ENCODE measurements at regions not wholly inside any gene's neighbourhood (a gene's known extent, or its start where the extent isn't known, plus 50 kb on each side); places are given as distances from the start of the nearest gene placed in this dataset.

DNA sequence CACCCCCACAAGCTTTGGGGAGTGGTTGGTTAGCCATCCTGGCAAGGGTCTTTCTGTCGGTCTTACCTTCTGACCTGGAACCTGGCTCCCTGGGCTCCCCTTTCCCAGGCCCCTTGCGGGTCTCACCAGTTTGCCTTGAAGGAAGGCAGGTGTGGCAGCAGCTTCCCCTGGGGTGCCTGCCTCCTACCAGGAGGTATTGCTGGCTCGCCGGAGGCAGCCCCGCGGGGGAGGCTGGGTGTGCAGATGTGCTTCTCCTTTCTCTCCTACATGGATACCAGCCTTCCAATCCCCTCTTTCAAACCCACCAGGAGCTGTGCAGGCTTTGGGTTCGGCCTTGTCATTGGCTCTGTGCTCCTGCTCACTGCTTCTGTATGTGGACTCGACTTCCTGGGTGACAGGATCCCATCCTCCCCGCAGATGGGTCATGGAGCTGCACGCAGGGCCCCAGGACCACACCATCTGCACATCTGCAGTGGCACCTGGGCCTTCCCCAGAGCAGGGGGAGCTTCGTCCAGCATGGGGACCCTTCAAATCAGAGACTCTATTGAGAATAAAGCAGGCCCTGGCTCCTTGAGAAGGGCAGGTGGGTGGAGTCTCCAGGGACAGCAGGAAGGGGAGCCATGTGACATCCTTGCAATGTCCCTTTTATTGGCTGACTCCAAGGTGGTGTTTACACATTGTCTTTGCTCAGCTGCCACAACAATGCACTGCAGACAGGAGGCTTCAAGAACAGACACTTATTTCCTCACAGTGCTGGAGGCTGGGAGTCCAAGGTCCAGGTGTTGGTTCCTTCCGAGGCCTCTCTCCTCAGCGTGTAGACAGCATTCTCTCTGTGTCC, 592.0 kb downstream of the BRD1 start:
- DNase-seq (ENCODE audit: low read depth, low spot score), result no peak
- H3K4me3 ChIP-seq (ENCODE audit: low read length), result no peak overlapping the region

DNA sequence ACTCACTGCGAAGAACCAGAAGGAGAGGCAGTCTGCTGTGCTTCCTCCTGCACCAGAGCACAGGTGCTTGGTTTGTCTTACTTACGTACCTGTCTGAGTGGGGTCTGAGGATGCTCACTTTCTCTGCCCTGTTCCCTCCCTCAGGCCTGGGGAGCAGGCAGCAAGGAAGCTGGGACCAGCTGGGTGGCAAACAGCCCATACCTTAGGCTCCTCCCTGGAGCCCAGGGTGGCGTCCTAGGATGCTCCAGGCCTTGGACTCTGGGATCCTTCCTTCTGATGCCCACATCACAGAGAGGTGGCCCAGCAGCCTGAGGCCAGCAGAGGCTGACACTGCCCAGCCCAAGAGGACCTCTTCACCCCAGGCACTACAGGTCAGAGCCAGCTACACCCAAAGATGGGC, 593.2 kb downstream of the BRD1 start:
- no peak overlapping the region for H3K4me3 ChIP-seq (ENCODE audit: low read length)
- no peak for DNase-seq (ENCODE audit: low read depth, low spot score)

DNA sequence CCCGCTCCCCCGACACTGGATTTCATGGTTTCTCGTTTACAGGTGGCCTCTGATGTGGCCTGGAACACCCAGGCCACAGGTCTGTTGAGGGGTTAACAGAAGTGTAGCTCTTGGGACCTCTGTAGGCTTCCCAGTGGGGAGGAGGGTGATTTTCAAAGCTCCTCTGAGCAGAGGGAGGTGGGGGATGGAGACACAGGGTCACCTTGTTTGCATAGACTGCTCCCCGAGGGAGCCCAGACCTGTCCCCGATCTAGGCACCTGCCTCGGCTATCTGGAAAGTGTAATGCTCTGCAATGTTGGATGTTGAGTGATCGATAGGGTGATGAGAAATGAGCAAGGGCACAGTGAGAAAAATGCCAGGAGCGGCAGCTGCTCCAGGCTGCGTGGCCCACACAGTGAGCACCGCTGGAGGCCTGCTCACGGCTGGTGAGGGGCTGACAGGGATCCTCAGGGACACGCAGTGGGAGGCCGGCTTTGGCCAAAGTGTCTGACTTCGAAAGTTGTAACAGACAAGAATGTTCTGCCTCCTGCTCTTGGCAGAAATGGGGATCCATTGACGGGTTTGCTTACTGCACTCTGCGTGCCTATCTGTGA, 594.1 kb downstream of the BRD1 start:
- H3K4me3 ChIP-seq (ENCODE audit: low read length), result no peak overlapping the region
- DNase-seq (ENCODE audit: low read depth, low spot score), result no peak

DNA sequence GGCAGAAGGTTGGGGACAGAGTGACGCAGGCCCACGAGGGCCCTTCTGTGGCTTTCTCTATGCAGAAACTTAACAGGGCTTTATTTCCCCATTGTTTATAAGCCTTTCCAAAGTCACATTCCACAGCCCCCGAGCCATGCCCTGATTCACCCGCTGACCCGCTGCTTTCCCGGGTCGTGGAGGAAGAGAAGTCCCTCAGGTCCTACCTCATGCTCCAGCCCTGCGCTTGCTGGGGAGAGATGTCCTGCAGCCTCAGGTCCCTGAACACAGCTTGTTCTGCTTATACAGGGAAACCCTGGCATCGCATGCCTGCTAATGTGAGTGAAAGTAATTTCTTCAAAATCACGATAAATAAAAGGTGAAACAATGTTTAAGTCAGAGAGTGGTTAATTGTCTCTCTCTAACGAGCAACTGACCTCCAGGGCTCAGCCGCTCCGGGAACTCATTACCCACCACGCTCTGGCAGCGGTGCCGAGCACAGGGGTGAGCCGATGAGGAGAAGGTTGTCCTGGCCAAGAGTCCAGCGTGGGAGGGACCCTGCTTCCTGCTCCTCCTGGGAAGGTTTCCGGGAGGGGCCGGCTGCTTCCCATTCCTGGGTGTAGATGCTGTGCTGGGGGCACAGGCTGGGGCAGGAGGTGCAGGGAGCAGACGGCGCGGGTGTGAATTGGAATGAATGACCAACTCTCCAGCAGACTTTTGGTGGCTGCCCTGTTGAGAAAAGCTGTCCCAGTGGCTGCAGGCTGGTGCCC, 595.2 kb downstream of the BRD1 start:
- no peak for DNase-seq (ENCODE audit: low read depth, low spot score)
- no peak overlapping the region for H3K4me3 ChIP-seq (ENCODE audit: low read length)

DNA sequence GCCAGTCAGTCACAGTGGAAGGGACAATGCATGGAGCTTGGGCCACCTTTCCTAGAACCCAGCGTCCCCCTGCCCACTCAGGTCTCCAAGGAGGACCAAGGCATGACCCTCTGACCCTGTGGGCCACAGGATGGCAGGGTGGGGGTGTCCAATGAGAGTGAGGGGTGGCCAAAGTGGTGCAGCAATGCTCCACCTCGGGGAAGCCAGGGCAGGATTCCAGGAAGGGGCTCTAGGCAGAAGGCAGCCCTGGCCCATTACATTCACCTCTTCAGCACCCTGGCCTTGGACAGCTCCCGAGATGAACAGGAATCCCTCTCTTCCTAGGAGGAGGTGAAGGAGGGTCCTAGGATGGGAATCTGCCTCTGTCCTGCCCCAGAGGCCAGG, 597.5 kb downstream of the BRD1 start:
- DNase-seq (ENCODE audit: low read depth, low spot score), result no peak
- H3K4me3 ChIP-seq (ENCODE audit: low read length), result no peak overlapping the region

DNA sequence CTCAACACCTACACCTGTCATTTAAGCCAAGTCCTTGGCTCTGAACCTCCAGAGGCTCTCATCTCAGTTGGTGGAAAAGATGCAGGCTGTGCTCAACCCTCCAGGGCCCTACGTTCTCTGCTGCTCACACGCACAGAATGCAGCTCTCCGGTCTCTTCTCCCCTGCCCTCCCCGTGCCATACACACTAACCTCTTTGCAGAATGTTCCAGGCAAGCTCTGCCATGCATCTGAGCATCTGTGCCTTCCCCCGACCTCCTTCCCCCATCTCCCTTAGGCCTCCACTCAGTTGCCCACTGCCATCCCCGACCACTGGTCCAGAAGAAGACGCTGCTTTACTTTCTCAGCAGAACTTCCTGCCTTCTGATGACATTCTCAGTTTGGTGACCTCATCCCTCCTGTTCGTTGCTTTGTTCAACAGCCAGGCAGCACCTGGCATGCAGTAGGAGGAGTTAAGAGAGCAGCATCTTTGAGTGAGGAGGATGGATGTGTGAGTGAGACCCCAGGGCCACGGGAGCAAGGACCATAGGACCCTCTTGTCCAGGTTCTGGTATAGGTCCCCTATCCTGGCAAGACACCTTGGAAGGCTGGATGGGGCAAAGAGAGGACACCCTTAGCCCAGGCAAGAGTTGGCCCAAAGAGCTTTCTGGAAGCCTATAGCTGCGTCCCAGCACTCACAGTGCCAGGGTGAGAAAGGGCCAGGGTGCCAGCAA, 598.0 kb downstream of the BRD1 start:
- no peak for DNase-seq (ENCODE audit: low read depth, low spot score)
- no peak overlapping the region for H3K4me3 ChIP-seq (ENCODE audit: low read length)

DNA sequence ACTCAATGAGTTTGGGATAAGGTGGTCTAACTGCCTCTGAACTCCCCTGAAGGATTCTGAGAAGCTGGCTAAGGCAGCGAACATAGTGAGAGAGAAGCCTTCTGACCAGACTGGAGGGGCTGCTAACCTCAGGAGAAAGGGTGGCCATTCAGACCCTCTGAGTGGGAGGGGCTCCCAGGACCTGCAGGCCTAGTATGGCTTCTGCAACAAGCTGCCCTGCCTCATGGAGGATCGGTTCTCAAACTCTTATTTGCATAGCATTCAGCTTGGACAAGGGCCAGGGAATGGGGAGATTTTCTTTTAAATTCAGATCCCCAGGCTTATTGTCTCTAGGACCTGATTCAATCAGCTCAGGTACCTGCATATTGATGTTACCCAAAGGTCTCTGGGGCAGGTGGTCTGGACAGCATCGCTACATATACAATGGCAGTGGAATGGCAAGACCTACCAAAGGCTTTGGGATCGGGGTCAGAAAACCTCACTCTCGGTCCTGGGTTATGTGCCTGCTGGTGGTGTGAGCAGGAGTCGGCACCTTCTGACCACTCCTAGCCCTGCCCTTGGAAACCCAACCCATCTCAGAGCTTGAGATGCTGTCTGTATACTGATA, 599.1 kb downstream of the BRD1 start:
- DNase-seq (ENCODE audit: low read depth, low spot score), result no peak
- H3K4me3 ChIP-seq (ENCODE audit: low read length), result no peak overlapping the region

DNA sequence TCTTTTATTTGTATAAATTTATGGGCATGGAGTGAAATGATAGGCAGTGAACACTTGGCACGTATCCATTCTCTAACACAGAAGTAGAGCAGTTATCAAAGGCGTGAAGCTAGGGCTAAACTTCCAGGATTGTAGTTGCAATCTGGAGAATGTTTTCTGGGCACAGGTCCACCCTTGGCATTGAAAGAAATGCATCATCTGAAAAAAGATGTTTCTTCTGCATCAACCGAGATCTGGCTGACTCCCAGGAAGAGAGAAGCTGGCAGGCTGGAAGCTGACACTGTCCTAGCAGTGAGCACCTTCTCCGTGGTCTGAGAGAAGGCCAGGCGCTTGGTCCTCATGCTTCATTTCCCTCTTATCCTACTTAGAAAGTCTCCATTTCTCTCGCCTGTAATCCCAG, 600.0 kb downstream of the BRD1 start:
- DNase-seq (ENCODE audit: low read depth, low spot score), result no peak
- H3K4me3 ChIP-seq (ENCODE audit: low read length), result no peak overlapping the region

DNA sequence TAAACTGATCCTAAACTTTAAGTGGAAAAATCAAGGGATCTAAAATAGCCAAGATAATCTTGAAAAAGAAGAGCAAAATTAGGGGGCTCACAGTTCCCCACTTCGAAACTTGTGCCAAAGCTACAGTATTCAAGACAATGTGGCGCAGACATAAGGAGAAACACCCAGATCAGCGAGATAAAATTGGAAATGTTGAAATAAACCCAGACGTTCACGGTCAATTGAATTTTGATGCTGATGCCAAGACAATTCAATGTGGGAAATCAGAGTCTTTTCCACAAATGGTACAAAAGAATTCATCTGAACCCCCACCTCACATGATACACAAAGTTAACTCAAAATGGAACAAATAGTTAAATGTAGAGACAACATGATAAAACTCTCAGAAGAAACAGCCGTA, 601.6 kb downstream of the BRD1 start:
- no peak overlapping the region for H3K4me3 ChIP-seq (ENCODE audit: low read length)
- no peak for DNase-seq (ENCODE audit: low read depth, low spot score)

DNA sequence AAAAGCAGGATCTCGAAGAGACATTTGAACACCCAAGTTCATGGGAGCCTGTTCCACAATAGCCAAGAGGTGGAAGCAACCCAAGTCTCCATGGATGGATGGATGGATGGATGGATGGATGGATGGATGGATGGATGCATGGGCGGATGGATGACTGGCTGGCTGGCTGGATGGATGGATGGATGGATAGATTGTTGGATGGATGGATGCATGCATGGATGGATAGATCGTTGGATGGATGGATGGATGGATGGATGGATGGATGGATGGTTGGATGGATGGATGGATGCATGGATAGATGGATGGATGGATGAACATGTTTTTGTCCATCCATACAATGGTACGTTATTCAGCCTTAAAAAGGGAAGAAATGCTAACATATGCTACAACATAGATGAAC, 603.4 kb downstream of the BRD1 start:
- no peak for DNase-seq (ENCODE audit: low read depth, low spot score)
- no peak overlapping the region for H3K4me3 ChIP-seq (ENCODE audit: low read length)

DNA sequence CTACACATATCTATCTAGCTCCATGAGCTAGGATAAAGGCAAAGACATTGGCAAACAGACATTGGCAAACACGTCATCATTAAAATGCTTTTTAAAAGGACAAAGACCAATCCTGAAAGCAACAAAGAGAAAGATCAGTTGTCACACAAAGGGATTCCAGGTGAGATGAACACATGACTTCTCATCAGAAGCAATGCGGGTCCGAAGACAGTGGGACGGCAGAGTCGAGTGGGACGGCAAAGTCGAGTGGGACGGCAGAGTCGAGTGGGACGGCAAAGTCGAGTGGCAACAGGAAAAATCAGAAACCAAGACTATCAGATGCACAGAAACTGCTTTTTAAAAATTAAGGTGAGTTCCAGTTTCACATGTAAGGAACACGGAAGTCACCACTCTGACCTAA, 609.5 kb downstream of the BRD1 start:
- H3K4me3 ChIP-seq (ENCODE audit: low read length), result no peak overlapping the region
- DNase-seq (ENCODE audit: low read depth, low spot score), result no peak

DNA sequence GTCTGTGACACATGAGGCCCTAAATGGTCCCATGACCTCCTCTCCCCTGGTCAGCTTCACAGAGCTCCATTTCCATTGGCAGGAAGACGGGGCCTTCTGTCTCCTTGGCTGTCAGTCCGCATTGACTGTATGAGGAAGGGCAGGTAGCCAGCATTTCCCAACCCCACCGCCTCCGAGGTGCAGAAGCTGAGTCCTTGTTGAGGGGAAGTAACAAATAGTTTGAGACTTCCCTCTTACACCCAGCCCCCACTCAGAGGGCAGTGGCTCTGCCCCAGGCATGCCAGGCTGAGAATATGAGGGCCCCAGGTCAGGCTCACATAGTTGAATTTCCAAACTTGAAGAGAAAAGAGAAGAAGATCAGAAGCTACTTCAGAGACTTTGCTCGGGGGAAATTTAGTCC, 611.1 kb downstream of the BRD1 start:
- no peak overlapping the region for H3K4me3 ChIP-seq (ENCODE audit: low read length)
- no peak for DNase-seq (ENCODE audit: low read depth, low spot score)

DNA sequence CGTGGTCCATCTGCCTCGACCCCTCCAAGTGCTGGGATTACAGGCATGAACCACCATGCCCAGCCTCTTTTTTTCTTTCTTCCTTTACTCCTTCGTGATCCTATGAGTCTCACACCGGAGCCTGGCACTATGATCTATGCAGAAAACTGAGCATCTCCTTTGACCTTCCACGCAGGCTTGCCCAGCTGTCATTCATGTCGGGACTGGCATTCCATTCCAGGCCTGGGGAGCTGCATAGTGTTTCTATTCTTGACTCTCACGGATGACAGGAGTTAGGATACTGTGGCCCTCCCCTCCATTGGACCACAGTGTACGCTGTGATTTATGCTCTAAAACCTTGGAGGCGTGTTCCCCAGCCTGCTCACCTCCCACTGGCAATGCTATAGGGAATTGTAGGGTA, 611.8 kb downstream of the BRD1 start:
- DNase-seq (ENCODE audit: low read depth, low spot score), result no peak

DNA sequence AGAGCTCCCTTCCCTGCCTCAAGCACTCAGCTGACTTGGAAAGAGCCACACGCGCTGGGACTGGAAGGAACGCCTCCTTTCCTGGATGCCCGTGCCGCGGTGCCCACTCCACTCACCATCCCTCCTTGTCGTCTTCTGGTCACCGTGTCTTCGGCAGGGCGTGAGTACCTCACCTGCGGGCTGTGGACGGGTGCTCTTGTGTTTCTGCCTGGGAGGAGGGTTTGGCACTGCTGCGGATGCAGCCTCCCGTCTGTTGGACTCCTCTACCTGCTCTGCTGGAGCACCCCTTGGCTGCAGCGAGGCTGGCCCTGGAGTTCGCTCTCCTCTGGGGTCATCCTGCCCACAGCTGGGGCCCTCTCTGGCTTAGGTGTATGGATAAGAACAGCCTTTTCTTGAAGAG, 612.7 kb downstream of the BRD1 start:
- no peak for DNase-seq (ENCODE audit: low read depth, low spot score)
- no peak overlapping the region for H3K4me3 ChIP-seq (ENCODE audit: low read length)

More for the DNA sequence above, 611.8 kb downstream of the BRD1 start:
- no peak overlapping the region for H3K4me3 ChIP-seq (ENCODE audit: low read length)

DNA sequence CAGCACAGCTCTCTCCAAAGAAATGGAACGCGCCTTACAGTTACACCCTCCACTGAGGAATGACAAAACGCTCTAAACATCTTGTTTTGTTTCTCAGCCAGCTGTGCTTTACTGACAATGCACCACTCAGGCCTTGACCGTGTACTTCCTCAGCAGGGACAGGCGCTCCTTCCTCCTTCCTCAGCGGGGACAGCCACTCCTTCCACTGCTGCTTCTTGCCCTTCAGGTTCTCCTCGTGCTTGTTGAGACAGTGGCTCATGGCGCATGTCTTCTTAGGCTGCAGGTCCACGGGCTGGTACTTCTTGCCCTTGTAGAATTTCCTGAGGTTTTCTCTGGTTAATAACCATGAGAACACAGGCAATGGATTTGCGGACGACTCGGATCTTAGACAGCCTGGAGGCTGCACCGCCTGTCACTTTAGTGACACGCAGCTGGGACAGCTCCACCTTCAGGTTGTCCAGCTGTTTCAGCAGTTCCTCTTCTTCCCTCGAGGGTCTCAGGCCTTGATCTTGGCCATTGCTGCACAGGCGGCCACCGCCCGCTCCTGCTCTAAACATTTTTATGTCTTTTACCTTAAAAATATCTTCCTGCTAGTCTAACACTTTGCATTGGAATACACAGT, 613.8 kb downstream of the BRD1 start:
- no peak overlapping the region for H3K4me3 ChIP-seq (ENCODE audit: low read length)
- no peak for DNase-seq (ENCODE audit: low read depth, low spot score)

DNA sequence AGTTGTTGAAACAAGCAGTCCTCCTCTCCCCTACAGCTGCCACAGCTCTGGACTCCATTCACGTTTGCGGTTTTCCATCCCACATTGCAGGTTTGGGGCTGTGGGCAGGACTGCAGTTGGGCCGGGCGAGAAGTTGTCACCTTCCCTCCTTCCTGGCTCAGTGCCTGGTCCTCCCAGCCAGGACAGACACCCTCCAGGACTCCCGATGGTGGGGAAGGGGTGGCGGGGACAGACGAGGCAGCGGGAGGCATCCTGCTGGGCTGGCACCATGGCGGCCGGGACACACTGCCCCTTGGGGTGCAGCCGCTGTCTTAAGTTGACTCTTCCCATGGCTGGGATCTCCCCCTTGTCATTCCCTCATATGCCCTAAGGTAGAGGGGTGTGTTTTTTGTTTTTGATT, 615.2 kb downstream of the BRD1 start:
- H3K4me3 ChIP-seq (ENCODE audit: low read length), result no peak overlapping the region

DNA sequence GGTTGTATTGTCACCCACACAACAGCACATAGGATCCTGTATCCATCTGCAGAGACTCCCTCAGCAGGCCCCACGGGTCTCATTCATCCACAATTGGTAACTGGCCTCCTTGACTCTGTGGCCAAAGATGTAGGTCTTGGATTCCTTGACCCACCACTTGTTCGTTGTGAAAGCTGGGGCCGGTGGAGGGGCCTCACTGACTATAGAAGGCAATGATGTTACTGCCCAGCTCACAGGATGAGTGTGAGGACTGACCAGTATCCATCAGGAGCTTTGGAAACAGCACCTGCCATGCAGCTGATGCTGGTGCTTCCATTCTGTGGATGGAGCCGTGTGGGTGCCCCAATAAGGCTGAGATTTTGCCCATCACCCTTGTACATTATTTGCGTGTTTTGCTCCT, 615.7 kb downstream of the BRD1 start:
- no peak for DNase-seq (ENCODE audit: low read depth, low spot score)

More for the DNA sequence above, 615.2 kb downstream of the BRD1 start:
- no peak for DNase-seq (ENCODE audit: low read depth, low spot score)

DNA sequence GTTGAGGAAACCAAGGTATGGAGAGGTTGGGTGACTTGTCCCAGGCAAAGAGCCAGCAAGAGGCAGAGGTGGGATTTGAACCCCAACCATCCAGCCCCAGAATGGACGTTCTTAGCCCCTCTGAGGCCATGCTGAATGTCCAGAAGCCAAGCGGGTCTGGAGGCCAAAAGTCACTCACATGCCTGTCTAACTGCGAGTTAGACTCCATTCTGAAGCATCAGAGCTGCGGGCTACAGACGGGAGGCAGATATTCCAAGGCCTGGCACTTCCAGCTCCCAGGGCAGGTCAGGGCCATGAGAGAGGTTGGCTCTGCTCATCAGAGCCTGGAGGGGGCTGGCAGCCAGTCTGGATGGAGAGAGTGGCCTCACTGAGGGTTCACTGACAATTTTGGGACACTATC, 616.5 kb downstream of the BRD1 start:
- DNase-seq (ENCODE audit: low read depth, low spot score), result no peak
- no peak overlapping the region for H3K4me3 ChIP-seq (ENCODE audit: low read length)

More for the DNA sequence above, 615.7 kb downstream of the BRD1 start:
- no peak overlapping the region for H3K4me3 ChIP-seq (ENCODE audit: low read length)

DNA sequence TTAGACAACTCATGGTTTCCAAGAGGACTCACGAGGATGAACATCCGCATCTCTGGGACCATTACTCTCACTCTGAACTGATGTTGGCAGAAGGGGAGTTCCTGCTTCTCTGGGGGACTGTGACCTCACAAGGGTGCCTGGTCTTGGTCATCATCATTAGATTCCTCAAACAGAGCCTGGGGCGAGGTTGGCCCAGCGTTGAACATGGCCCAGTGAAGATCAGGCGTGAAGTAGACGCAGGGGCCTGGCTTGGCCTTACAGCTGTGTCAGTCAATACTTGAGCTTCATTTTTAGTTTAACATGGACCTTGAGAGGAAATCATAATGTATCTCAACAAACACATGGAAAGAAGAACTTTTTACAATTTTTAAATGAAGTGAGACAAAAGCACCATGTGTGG, 617.1 kb downstream of the BRD1 start:
- no peak overlapping the region for H3K4me3 ChIP-seq (ENCODE audit: low read length)
- DNase-seq (ENCODE audit: low read depth, low spot score), result no peak

Measured in Jurkat, Clone E6-1 (cell line).